NCI-H748 (cell line): ENCODE measurements at regions not wholly inside any gene's neighbourhood (a gene's known extent, or its start where the extent isn't known, plus 50 kb on each side); places are given as distances from the start of the nearest gene placed in this dataset.

Source experiments
- DNase-seq: peaks from one replicate; lab custom pipeline; 2025; ENCODE audit not compliant: unreplicated experiment; lab: John Stamatoyannopoulos, UW

- DNase-seq: no peak
These were observed 54.5 kb upstream of the HTR4 start for GRCh38 chr5:148708854-148709253.

- DNase-seq: no peak
These were observed 57.6 kb upstream of the HTR4 start for GRCh38 chr5:148711961-148712360.

DNA sequence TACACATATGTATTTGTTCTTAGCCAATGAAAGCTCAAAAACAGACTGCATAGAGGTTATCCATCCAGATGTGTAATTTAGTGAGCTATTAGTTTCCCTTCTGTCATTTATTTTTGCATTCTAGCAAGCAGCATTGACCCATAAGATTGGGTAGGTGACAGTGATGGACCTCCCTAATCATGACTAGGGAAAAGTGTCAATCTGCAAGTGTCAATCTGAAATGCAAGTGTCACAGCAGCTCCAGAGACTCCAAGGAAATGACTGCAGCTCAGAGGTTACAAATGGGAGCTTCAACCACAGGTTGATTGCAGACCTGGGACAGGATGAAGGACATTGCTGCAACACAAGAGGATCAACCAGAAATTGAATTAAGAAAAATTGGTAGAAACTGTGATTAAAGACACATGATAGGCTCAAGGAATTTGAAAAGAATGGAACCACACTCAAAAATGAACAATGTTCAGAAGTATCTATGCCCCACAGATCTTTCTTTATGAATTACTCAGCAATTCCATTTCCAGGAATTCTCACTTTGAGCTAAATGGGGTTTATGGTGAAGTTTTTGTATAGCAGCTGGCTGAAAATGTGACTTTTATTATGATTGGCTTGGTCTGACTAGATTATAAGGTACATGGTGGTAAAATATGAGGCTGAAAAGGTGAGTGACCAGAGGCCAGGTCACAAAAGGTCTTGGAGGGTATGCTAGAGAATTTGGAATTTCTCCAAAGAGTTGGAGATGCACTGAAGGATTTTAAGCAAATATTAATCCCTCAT is 59.6 kb upstream of the HTR4 start:
- DNase-seq: no peak

GRCh38 chr5:148716716-148717115 is 62.4 kb upstream of the HTR4 start:
- no peak for DNase-seq

- DNase-seq: no peak
These were observed 63.3 kb upstream of the HTR4 start for GRCh38 chr5:148717668-148718067.

- no peak for DNase-seq
These were observed 65.3 kb upstream of the HTR4 start for GRCh38 chr5:148719605-148720004.

- DNase-seq: no peak
These were observed 65.9 kb upstream of the HTR4 start for GRCh38 chr5:148720257-148720656.

DNA sequence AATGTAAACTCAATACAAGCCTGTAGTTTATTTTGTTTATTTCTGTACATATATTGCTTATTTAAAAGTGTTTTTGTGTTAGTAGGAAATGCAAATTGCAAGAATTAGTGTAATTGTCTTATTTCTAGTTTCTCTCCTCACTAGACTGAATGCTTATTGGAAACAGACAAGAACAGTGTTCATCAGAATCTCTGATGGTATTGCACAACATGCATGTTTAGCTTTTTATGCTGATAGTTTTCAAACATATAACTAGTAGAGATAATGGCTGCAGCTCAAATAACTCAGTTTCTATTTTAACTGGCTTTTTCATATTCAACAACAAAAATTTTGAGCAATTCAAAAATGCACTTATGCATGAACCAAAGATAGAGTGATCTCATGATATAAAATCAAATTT is 68.8 kb upstream of the HTR4 start:
- DNase-seq: no peak

DNA sequence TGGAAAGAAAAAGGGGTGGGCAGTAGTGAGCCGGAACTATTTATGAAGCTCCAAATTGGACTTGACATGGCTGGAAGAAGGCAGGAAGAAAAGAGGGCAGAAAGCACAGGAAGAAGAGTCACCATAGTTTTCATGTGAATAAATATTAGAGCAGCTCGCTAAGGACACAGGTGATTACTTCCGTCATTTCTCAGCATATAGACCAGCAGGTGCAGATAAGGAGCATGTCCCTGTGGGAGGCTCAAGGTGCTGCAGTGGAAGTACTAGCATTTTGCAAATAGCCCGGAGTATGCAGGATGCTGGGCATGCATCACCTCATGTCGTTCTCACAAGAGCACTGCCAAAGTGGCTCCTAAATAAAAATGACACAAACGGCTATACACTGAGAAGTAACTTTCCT is 71.3 kb upstream of the HTR4 start:
- DNase-seq: peak; percentile 28

DNA sequence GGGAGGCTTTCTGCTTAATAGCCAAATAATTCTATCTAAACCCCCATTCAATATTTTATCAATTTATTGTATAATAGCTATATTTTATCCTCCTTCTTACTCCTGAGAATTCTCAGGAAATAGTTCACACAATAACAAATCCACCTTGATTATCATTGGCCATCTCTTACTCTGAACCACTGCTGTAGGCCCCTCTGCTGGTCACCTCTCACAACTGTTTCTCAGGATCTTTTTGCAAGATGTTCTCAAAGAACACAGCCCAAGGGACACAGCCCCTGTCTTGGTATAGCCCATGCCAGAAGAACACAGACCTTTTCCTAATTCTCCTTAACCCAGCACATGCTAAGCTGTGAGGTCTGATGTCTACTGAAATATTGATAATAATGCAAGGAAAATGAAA is 74.9 kb upstream of the HTR4 start:
- DNase-seq: peak; percentile 31

DNA sequence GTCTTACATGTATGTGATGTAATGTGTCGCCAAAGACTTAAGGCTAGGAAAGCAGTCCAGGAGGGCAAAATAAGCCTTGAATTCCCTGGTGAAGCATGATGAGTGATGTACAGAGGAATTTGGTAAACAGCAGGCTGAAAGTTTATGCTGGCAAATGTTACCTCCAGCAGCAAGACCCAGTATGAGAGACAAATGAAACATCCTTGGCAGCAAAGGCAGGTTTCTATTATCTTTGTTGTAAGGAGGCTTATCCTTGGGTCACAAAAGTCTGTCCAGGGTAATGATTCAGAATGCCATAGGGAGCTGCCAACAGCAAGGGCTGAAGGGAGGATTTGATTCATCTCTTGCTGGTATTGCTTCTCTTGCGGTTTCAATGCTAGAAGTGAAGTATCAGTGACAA is 75.9 kb upstream of the HTR4 start:
- no peak for DNase-seq

DNA sequence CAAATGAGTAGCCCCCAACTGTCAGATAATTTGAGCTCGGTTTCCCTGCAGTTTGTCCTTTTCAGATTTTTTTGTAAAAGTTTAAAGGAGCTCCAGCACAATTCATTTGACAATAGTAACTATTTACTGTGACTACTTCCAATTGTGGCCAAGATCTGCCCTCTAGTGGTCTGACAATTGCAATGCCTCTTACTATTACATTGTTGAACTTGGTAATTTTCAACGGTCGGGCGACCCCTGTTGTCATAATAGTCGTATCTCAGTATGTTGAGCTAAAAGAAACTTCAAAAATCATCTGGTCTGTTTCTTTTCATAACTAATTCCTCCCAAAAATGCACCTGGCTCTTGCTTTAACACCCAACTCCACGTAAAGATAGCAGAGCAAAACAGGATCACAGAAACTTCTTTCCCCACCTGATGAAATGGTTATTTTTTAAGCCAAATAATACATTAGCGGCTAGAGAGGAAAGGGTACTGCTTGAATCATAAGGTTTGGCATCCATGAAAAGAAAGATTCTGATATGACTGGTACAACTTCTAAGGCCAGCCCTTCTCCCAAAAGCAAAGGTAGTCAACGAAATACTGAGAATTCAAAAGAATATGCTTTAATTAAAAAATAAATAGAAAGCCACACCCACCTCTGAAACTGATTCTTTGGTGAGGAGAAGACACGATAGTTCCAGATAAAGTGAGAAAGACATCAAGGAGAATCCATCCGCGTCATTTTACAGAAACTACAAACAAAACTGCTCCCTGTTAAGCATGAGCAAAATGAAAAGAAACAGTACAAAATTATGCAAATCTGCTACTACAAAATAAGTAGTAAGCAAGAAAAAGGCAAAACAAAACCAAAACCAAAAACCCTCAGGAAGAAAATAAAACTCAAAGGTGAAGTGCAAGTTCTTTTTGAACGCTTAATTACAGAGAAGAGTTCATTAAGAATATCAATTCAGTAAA is 76.9 kb upstream of the HTR4 start:
- peak; percentile 87 for DNase-seq

DNA sequence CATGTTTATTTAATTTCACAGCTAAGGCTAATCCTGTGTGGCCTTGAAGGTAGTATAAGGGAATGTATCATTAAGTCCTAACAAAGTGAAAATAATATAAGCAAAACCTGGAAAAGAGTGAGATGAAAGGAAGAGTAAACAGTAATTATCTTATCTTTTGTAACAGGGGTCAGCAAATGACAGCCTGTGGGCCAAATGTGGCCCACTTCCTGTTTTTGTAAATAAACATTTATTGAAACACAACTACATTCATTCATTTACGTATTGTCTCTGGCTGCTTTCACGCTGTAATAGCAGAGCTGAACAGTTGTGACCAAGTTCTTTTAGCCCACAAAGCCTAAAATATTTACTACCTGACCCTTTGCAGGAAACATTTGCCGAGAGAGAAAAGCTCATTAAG is 78.4 kb upstream of the HTR4 start:
- peak; percentile 74 for DNase-seq

DNA sequence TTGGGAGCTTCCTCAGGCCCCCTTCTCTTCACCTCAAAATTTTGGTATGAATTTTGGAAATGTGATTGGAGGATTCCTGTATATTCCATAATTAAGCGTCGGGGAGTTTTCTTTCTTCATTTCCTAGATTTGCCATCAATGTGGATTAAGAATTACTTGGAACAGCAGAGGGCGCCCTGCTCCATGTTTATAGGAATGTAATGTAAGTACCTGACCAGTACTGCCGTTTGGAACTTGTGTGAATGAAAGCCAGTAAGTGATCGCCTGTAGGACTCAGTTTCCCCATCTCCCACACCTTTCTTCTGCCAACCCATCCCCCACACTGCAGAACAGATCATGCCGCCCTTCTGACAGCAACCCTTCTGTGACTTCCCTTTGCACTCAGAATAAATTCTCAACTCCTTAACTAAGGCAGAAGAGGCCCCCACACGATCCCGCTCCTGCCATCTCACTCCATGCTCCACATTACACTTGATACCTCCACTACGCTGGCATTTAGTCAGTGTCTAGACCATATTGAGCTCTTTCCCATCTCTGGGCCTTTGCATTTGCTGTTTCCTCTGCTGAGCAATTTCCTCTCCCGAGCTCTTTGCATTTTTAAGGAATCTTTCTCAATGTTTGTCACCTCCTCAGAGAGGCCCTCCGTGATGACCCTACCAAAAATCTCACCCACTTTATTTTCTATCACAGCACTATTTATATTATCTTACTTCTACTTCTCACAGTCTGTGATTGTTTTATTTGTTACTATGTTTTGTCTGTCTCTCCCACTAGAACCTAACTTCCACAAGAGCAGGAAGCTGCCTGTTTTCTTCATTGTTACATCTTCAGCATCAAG is 79.5 kb upstream of the HTR4 start:
- peak; percentile 83 for DNase-seq

DNA sequence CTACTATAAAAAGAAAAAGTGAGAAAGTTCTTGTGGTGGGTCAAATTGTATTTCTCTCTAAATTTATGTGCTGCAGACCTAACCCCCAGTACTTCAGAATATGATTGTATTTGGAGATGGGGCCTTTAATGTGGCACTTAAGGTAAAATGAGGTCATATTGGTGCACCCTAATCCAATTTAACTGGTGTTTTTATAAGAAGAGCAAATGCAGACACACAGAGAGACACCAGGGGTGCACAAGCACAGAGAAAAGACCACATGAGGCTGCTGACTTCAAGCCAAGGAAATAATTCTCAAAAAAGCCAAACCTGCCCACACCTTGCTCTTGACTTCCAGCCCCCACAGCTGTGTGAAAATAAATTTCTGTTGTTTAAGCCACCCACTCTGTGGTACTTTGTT is 80.2 kb upstream of the HTR4 start:
- no peak for DNase-seq

DNA sequence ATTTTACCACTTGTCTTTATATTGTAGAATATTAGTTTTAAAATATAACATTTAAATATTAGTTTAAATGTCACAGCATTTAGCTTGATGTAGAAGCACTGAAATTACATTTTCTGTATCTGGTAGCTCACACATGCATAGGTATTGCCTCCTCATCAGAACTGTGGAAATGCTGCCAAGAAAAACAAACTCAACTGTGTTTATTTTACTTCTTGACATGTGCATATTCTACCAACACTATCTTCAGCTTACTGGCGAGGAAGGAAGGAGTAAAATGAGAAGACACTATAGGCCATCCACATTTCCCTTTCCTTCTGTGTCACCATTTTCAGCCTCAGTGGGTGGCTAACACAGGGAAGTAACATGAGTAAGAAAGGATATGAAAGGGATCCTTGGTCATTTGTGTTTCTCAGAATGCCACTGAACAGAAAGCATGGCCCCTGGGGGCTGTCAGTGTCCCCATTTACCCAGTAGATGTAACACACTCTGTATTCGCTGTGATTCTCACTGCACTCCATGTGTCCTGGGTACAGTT is 81.0 kb upstream of the HTR4 start:
- DNase-seq: no peak

GRCh38 chr5:148739023-148739422 is 84.7 kb upstream of the HTR4 start:
- DNase-seq: no peak

DNA sequence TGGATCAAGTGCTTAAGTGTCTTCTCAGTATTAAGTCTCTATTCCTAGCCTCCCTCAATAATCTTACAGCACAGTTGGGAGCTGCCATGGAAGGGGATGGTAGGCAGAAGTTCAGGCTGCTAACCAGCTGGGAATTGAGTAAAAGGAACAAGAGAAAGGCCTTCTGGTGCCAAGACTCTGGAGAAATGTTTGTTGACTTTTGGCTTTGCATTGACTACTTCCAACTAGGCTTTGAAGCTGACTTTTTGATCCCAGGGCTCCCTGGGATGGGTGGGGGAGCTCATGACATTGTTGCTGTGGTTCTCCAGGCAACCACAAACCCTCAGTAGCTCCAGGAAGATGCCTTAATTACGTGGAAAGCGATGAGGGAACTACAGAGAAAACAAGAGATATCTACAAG is 85.2 kb upstream of the HTR4 start:
- DNase-seq: no peak

DNA sequence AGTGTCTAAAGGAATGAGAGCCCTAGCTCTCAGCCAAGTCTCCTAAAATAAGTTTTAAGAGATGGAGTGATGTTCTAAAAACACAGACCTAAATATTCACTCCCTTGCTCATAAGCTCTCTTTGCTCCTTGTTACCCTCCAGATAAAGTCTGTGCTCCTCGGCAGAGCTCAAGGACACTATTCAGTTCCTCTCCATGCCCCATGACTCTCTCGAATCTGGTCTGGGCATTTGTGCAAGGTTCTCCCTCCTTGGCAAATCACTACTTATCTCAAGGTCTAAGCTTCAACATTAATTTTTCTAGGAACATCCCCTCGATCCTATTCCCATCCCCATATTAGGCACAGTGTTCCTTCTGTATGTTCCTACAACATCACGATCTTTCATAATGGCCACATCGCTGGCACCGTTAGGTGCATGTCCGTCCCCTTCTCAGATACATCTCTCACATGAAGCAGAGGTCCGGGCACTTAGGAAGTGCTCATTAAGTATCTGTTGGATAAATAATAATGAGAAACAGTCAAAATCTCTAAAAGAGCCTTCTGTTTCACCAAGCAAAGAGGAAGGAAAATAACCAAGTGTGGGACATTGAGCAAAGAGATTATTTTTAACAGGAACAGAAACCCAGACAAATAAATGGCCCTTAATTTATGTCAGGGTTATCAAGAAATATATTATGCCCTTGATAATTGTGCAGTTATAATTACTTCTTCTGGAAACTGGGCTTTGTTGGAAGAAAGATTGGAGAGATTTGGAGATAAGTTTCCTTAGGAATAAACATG is 85.9 kb upstream of the HTR4 start:
- no peak for DNase-seq
